Kidney capillary endothelial cell (primary cell): ENCODE measurements at regions not wholly inside any gene's neighbourhood (a gene's known extent, or its start where the extent isn't known, plus 50 kb on each side); places are given as distances from the start of the nearest gene placed in this dataset.

Experiments
- DNase-seq: peaks from one replicate; pipeline ENCODE4 v3.0.0-alpha.2; 2018; ENCODE audit warnings: low spot score

DNA sequence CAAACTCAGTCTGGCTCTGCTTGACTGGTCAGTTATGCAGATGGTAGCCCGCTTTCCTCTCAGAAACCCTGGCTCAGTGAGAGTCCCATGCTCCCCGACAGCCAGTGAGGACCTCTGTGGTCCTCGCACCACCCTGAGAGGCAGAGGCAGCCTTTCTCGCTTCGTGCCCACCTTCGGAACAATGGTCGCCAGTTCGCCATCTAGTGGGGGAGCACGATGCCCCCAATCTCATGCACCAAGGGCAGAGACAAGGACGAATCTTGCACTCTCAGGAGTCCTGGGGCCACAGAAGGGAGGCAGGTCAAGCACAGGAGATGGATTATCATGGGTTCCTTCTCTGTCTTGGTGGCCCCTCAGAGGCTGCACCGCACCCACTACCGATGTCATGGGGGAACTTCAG is 75.2 kb downstream of the RHCG start:
- DNase-seq = no peak

DNA sequence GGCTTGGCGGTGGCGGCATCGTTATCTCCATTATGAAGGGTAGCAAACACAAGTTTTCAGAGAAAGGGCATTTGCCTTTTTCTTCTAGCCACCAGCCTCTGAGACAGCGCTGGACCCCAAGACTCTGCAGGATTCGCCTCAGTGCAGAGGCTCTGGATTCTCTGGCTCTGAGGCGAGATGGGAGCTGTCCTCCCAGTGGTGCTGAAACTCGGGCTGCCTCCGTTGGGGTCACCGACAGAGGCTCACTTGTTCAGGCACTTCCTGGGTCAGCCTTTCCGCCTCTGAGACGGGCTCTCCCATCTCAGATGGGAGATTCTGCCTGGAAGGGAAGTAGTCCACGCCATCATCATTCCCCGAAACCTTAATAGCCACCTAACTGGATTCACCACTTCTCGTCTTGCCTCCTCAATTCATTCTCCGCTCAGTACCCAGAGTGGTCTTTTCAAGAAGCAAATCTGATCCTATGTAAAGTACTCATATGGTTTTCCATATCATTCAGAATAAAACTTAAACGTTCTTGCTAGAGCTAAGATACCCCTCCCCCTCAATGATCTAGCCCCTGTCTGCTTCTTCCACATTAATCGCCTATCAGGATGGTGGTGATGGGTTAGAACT is 76.9 kb downstream of the RHCG start:
- no peak for DNase-seq

DNA sequence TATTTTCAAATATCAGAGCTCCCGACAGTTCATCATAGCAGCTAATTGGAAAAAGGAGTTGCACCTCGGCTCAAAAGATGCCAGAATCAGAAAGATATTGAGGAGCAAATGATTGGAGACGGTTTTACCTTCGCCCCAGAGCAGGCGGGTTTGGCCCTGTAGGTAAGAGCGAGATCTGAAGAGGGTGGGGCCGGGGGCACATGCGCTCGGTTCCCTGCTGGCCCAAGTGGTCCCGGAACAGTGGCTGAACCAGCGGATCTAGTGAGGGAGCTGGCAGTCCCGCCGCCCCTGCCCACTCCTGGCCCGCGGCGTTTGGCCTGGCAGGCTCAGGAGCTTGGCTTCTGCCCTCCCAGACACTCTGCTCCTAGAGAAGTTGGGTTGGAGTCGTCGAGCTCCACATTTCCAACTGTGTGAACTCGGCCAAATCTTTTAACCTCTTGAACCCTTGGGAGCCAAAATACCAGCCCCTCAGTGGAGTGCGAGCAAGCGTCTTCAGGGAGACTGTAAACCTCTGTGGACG is 79.1 kb downstream of the RHCG start:
- DNase-seq = no peak

DNA sequence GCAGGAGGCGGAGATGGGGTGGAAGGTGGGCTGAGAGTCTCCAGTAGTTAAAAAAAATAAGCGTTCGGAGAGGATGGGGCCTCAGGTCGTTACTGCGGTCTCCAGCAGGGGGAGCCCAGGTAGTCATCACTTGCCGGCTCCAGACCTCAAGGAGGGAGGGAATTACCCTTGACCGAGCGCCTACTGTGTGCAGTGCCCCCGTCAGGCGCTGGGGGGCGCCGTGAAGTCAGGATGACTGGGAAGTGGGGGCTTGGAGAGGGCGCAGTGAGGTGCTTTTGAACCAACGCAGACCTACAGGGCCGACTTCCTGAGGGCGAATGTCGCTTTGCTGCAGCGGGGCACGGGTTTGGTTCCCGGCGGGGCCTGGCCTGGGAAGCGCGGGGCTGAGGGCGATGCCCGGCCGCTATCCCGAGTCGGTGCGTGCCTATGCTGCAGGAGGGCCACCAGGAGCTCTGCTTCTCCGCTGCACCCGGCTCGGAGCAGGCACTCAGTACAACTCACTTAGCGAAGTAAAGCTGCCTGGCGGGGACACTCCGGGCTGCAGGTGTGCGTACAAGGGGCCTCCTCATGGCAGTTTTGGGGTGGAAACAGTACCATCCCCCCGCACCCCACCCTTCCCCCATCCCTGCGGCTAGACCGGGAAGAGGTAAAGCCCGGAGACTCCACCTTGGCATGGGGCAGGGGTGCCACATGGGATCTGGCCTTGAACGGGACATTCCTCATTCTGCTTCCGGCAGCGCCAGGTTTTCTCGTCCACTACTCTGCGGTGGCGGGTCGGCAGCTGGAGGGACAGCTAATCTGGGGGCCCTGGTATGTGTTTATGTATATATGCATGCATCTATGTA is 79.8 kb downstream of the RHCG start:
- DNase-seq = peak; percentile 74

DNA sequence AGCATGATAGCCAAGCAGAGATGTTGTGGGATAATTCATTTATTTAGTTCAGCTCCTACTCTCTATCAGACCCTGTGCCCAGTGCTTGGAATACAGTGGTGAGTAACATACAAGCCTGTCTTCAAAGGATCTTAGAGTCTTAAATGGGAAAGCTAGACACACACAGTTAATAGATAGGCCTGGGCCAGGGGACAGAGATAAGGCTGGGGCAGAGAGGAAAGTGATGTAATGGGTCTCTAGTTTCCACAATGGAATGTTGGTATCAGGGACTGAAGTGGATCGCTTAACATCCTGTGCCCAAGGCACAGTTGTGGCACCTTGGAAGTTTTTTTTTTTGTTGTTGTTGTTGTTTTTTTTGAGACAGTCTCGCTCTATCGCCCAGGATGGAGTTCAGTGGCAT is 79.9 kb upstream of the POLG start:
- DNase-seq = no peak

DNA sequence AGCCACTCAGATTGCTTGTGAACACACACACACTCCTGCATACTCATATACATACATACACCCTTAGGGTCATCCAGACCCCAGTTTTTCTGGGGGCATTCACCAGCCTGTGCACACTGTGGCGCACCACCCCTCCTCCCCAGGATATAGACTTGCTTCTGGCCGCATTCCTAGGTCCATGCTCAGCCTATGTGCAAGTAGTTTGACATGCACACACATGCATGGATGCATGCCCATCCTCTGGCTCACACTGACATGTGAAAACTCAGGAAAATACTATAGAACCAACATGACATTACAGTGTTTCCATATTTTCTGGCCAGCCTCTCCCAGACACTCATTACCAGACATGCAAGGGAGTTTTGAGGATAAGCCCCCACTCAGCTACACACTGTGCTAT is 79.3 kb upstream of the POLG start:
- DNase-seq = no peak

DNA sequence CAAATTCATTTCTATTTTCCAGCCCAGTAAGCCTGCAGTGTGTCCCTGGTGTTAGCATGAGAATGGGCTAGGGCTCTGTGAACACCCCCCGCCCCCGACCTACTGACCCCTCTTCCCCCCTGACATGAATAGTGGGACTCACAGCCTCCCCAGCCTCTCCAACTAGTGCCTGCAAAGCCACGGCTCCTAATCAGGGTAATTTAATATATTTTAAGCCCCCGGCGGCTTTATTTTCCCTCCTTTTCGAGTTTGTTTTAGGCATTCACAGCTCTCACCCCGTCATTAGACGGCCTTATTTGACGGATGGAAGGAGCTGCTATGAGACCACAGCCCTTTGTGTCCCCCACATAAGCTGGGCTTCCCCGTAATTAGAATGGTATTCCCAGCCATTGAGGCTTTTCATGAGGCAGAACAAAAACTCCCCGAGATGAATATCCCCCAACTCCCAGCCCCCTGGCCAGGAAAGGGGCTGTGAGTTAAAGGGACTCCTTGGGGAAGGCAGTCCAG is 78.3 kb upstream of the POLG start:
- no peak for DNase-seq

DNA sequence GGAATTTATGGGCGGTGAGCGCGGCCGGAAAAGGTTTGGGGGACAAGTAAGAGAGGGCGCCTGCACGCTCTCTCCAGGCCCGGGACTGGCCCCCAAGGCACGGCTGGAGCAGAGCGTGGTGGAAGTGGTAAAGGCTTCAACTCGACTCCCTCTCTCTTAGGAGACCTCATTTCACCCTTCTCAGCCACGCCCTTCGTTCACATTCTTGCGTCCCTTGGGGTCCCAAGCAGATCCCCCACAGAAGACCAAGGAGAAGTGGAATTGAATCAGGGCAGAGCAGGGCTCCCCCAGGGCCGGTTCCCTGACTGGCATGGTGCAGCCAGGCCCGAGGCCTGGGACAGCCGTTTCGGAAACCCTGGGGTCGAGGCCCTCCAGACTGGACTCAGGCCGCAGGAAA is 75.4 kb upstream of the POLG start:
- no peak for DNase-seq

DNA sequence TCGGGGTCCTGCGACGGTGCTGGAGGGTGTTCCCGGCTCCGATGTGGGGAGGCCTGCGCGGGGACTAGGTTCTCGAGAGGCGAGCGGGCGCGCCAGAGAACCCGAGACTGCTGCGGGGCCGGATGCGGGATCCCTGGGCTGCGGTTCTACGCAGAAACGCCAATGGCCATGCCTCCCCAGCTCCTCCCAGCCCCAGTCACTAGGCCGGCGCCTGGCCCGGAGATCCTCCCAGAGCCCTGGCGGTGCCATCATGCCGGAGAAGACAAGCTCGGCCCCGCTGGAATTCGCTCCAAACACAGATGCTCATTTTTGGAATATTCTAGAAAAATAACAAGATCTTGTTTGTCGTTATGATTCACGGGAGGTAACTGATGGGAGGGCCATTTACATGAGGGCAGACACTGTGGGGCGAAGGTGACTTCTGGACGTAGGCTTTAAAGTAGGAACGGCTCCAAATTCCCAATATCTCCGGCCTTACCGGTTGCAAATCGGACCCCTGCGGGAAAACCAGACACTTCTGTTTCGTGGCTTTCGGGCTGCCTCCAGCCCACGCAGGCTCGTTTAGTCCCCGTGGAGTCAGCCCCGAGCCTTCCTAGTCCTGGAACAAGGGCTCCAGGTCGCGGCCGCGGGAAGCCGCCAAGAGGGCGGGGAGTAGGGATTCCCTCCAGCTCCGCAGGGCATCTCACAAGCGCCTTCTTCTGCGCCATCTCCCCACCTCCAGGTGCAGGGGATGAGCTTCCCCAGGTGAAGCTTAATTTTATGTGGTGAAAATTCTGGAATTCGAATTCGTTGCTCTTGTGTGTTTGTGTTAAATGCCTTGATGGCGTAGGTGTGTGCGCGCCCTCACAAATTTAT is 74.8 kb upstream of the POLG start:
- no peak for DNase-seq

DNA sequence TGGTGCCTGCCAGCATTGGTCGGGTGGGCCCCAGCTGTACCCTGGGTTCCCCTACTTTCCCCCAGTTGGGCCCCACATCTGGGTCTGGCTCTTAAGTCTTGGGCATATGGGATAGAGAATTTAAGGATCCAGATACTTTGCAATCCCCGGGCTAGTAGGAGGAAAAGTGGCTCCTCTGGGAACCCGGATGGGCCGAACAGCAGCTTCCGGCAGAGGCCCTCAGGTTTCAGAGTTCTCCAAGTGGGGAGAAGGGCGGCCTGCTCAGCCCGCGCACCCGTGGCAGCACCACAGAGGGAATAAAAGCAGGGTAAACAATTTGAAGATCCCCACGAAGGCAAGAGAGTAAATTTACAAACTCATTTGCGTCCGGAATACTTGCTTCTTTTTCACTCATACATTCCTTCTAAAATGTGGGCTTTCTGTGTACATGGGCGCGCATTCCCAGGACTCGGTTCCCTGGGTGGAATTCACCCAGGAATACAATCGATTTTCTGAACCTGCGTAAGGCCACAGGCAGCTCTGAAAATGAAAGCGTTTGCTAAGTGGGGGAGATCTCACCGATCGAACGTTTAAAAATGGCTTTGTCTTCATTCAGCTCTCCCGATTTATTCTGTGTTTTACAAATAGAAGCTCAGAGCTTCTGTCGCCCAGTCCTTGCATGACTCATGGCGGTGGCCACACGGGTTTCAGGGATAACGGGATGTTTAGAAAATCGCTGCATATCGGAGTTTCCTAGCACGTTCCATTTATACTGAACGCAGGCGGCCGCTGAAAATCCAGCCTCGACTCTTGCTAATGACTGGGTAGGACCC is 74.0 kb upstream of the POLG start:
- no peak for DNase-seq

DNA sequence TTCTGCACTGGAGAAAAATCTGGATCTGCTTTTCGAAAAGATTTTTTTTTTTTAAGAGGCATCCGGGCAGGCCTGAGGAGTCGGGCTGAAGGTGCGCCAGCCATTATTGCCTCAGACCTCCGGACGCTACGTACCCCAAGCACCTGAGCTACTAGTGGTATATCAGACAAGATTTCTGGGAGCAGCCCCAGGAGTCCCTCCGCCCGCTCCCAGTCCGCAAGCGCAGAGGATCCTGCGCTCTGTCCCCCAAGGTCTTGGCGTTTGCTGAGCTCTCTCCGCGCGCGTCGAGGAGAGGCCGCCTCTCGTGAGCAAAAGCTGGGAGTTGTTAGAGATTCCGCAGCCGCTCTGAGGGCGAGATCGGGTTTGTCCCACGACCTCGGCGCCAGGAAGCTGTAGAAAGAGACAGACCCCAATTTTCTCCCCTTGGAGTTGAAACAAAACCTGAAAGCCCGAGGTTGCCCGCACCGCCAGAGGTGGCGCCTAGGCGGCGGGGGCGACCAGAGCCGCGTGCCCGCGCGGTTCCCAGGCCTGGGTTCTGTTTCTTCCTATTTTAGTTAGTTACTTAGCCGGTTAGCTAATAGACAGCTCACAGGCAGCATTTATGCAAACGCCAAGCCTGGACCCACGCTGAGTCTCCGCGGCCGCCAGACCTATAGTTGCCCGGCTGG is 72.5 kb upstream of the POLG start:
- no peak for DNase-seq

DNA sequence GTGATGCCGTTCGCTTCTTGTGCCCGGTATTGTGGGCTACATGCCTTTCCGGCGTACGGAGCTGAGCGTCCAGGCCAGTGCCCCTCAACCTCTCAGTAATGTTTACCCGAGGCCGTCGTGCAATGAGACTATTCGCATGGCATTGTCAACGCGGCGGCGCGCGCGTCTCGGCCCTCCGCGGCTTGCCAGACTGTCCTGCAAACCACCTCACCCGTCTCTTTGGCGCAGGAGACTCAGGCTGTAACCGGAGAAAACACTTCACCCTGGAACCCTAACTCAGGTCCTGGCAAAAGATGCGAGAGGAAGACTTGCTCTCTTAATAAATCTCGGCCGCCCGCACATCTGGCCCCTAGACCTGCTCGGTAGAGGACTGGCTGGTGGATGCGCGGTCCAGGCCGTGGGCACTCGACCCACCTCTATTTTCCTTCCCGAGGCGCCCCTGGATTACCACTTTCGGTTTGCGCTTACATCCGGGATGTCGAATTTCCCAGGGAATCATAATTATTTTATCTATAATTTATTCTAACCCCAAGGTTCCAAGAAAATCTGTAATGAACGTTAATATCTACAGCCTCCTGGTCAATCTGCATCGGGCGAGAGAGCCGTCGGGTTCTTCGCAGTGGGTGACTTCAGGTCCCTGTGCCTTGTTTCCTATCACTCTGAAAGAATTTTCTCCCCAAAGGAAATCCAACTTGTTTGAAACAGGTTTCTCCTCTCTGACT is 71.8 kb upstream of the POLG start:
- no peak for DNase-seq

DNA sequence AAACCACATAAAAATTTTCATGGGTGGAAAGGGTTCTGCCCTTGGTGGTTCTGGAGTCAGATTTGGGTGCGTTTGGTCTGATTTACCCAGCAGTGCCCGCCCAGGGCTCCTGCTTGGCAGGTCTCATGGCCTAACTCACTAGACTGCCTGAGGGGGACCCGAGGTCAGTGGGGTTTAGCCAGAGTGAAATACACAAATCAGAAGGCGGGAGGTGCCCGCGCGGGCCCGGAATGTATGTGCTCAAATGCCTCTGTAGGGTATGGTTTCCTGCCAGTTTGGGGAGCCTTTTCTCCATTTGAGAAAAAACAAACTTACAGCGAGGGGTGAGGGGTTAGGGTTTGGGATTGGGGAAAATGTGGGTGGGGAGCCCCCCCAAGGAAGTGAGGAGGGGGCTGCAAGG is 70.9 kb upstream of the POLG start:
- no peak for DNase-seq

DNA sequence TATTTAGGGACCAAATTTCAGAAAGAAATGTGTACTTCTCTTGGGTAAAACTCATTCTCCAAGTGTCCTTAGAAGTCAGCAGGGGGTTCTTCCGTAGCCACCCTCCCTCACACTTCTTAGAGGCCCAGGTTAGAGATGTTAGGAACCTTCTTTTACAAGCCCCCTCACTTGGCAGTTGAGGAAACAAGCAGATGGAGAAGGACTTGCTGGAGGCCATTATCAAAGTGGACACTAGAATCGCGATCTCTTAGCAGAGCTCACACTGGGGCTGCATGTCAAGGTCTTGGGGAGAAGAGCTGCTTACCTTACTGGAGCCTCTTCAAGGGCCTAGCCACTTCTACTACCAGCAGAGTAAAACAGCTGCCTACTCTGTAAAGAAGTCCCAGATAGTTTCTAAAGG is 69.4 kb upstream of the POLG start:
- DNase-seq = no peak

DNA sequence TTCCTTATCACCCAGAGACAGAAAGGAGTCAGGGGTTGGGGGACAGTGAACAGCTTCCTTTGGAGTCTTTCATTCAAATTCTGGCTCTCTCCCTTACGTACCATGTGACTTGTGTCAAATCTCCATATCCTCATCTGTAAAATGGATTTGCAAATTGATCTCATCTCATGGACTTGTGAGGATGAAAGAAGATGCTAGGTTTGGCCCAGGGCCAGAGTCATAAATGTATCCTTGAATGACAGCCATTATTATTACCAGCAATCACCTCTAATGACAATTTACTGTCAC is 67.8 kb upstream of the POLG start:
- DNase-seq = no peak

DNA sequence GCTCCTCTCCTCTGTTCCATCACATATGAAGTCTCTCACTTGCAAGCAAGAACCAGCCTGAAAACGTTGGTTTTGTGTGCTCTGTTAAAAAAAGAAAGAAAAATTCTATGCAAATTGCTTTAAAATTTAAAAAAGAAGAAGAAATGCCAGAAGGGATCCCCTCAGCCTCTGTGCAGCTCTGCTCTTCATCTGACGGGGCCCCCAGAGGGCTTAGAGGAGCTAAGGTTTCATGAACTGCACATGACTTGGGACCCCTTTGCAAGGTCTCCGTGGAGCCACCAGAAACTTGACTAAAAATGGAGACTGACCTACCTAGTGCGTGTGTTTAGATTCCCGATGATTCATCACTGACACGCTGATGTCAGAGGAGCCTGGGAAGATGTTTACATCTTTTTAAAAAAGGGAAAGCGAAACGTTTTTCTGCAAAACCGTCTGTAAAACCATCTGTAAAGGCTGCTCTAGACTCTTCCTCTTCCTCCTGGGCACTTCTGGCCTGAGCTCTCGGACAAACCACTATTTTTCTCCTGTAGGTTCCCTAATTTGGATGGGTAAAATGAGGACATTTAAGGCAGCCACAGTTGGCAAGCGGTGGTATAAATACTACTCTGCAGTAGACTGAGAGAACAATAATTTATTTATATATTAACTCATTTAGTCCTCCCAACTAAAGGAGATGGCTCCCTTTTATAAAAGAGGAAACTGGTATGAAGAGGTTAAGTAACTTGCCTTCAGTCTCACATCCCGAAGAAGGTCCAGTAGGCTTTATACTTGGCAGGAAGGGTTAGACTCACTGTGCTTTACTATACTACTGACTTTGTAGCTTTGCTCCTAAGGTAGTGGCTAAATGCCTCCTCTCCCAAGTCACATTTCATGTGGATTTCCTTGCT is 67.2 kb upstream of the POLG start:
- no peak for DNase-seq

DNA sequence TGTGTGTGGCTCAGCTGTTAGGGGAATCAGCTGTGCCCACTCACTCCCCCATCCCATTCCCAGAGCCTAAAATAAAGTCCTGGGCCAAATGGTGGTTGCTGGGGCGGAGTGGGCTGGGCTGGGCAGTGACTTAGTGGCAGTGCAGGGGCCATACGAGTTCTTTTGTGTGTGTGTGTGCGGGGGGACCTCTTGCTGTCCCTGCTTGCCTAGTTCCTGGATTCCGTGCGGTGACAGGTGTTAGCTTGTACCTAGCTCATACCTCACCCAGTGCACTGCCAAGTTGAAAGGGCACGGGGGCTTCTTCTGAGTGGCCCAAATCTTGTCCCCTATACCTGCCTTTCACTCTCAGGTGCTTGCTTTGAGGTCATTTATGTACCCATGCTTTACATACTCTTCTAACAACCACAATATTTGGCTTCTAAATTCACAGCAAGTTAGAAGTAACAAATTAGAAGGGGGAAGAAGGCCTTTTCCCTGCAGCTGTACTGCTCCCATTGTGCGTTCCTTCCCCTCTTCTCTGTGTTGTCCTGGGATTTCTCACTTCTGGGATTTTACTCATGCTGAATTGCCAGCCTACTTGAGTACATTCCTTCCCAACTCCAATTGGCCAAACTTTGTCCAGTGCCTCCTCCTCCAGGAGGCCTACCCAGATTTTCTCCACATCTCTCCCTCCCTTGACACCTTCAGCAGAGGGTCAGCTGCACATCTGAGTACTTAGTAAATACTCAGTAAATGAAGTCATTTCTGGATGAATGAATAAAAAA is 66.3 kb upstream of the POLG start:
- DNase-seq = no peak

DNA sequence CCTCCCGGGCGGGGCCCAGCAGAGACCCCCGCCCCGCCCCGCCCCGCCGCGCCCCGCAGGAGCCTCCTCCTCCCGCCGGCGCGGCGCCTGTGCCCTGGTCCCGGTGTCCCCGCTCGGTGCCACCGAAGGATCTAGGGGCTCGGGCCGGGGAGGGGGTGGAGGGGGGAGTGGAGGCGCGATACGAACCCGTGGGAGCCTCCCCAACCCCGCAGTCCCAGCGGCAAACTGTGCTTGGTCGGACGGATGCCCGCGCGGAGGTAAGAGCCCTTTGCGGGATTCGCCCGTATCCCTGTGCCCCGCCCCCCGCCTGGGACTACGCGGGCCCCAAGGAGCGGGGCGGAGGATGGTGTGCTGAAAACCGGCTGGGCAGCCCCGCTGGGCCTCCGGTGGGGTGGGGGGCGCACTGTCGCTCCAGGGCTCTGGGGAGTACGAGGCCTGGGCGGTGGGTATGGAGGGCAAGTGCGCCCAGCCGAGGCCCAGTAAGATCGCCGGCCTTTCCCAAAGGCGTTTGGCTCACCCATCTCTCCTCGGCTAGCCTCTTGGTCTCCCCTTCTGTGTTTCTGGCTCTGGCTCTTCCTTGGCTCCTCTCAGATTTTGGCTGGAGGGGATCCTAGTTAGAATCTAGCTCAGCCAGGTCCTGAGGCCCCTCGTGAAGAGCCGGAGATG is 65.6 kb upstream of the POLG start:
- DNase-seq = no peak
